GM04503 (cell line): ENCODE measurements at regions not wholly inside any gene's neighbourhood (a gene's known extent, or its start where the extent isn't known, plus 50 kb on each side); places are given as distances from the start of the nearest gene placed in this dataset.

Experiments
- DNase-seq: peaks from one replicate; pipeline ENCODE4 v3.0.0-alpha.2; 2012; ENCODE audit warnings: low read depth

DNA sequence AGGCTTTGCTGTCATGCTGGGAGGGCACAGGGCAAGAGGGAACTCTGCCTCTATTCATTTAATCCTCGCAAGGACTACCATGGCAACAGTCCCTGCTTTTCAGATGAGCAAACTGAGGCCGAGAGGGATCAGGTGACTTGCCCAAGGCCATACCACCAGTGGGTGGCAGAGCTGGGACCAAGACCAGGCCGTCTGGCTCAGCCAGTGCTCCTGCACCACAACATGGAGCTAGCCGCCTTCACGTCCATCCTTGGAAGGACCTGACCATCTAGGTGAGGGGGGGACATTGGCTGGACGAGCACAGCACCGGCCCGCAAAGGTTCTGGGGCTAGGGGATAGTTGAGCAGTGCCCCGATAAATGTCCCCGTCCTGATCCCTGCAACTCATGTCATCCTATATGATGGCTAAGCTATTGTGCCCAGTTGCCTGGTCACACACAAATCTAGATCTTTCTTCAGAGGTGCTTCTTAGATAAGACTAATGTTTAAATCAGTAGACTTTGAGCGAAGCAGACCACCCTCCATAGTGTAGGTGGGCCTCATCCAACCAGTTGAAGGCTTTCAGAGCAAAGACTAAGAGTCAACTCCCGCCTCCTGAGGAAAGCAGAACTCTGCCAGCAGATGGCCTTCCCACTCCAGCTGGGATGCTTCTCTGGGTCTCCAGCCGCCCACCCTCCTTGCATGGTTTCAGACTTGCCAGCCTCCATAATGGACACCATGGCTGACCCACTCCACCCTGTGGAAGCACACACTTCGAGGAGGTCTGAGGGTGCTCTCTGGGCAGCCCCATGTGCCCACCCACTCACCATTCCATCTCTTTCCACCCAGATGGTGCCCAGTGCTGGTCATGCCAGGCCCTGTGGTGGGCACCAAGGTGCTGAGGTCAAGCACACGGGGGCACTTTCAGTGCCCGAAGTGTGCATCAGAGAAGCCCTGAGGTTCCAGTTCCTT lies 214.8 kb upstream of the RAB6C start:
- DNase-seq: no peak

- DNase-seq: no peak
Observed at GRCh38 chr2:129765326-129765677, 214.2 kb upstream of the RAB6C start.

DNA sequence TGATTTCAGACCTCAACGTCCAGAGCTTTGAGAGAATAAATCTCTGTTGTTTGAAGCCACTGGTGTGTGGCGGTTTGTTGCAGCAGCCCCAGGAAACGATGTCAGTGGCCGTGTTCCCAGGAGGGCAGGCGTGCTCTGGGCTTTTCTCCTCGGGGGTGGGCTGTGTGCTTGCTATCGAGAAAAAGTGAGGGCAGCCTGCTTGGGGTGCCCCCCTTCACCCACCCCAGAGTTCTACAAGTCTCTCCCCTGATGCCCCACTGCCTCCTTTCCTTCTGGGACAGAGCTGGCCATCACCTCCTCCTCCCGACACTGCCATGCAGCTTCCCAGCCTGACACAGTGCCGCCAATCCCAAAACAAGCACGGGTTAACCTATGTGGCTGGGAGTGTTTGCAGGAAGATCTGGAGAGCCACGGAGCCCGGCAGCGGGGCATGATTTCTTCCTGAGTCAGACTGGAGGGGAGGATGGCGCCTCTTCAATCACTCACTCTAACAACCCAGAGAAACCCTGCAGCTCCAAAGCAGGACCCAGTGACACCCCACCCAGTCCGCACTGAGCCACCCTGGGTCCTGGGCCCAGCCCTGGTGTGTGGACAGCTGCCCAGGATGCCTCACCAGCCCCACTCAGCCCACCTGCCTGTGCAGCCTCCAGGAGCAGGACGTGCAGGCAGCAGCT lies 213.7 kb upstream of the RAB6C start:
- no peak for DNase-seq

GRCh38 chr2:129766374-129766993 lies 213.0 kb upstream of the RAB6C start:
- DNase-seq: no peak

DNA sequence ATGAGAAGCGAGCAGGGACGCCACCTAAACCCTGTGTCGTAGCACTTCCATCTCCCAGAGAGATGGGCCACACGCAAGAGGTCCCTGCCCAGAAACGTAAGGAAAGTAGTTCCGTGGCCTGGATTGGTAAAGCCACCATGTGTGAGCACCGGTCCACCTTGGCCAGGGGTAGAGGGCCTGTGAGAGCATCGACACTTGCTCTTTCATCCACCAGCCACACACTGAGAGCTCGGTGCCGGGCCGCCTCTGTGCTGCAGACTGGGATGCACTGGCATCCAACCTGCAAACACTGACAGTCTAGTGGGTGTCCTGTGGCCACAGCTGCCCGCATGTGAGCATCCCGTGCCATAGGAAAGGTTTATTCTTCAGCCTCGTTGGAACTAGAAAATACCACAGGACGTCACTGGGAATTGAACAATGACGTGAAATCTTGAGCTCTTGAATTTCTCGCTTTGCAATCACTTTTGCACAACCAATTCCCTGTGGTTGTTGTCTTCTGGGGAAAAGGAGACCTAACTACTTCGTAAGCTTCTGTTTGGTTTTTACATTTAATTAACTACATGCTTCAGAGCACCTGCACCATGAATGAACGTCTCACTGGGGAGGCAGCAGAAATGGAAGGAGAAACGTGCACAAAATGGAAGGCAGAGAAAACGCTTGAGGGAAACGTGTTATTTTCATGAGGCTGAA lies 212.0 kb upstream of the RAB6C start:
- no peak for DNase-seq

DNA sequence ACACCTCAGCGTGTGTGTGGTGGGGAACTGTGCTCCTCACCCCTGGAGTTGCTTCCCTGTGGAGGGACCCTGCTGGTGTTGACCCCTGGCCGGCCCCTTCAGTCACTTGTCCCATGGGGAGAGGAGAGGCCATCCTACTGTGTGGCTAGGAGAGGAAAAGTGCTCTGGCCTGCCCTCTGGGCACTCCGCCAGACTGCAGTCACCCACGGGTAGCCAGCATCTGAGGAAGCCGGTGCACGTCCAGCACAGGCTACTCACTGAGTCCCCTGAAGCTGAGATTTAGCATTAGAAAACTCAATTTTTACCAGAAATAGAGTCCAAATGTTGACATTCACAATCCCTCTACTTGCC lies 211.5 kb upstream of the RAB6C start:
- DNase-seq: no peak

DNA sequence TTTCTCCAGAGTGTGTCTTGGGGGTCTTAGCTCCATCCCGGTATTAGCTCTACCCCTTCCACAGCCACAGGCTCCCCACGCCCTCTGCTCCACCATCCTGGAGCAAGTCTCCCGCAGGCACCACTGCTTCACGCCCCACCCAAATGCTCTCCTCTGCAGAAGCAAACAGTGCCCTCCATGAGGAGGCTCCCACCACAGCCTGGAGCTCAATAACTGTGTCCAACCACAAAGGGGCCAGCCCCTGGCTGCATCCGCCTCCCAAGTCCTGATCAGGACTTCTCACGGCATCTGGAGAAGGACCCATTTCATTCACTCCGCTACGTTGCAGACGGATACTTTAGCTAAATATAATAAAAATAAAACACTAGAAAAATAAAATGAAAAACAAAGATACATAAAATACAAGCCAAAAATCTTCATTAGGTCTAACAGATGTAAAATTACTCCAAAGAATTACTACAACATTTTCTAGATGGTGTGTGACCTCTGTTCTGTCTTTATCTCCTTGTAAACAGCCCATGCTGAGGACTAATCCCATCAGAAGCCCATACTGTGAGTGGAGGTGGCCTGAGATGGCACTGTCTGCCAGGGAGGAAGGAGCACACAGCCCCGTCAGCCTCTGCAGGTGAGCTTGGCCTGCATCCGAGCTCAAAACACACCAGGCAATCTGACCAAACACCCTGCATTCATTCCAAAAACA lies 210.8 kb upstream of the RAB6C start:
- no peak for DNase-seq

GRCh38 chr2:129769185-129769991 lies 210.1 kb upstream of the RAB6C start:
- DNase-seq: no peak

GRCh38 chr2:129771418-129772189 lies 207.9 kb upstream of the RAB6C start:
- no peak for DNase-seq

DNA sequence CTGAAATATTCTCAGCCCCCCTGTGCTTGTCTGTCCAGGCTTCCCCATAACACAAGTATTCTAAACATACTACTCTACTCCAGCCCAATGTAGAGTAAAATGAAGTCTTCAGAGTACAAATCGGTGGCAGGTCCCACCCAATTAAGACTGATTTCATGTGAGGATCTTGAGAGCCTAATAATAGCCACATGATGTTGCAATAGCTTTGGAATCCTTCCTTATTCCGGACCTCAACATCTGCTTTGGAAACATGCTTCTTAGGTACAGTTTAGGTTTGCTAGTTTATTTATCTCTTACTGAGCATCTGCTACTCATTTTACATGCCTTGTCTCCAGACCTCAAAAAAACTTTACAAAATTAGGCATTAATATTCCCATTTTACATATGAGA lies 207.3 kb upstream of the RAB6C start:
- DNase-seq: no peak

DNA sequence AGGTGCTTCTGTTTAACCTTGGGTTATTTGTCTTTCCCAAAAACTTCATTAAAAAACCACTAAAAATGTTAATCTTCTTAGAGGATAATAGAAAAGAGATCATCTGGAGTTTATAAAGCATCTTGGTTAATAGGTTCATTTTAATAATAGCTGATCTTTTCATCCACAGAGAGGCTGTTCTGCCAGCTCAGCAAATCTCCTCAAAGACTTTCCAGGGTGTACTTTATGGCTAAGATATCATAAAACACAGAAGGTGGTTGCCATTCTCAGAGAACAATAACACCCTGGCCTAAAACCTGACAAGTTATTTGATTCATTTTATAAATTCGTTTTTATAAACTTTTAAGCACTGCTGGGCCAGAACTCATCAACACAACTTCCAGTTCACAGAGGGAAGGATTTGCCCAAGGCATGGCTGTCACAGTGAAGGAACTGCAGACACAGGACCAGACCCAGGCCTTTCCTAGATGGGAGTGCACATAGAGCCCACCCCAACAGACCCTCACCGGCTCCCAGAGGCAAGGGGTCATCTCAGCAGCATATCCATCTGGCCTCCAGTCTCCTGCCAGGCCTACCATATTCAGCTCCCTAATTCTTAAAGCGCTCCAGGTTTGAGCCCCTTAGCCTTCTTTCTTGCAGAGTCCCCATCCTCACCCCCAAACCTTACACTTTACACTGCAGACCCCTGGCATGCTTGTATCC lies 203.4 kb upstream of the RAB6C start:
- no peak for DNase-seq

- no peak for DNase-seq
Observed at GRCh38 chr2:129777146-129777545, 202.3 kb upstream of the RAB6C start.

GRCh38 chr2:129777762-129778583 lies 201.5 kb upstream of the RAB6C start:
- no peak for DNase-seq

DNA sequence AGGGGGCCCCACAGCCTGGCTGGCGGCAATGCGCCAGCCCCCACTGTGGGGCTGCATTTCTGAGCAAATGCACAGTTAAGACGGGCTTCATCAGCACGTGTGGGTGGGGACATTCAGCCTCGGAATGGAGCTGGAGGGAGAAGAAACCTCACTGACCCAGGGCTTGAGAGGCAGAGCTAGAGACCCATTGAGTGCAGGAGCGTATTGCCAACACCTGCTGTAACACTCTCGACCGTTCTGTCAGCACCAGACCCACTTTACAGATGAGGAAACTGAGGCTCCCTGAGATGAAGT lies 200.9 kb upstream of the RAB6C start:
- DNase-seq: no peak

GRCh38 chr2:129779783-129780182 lies 199.7 kb upstream of the RAB6C start:
- no peak for DNase-seq

DNA sequence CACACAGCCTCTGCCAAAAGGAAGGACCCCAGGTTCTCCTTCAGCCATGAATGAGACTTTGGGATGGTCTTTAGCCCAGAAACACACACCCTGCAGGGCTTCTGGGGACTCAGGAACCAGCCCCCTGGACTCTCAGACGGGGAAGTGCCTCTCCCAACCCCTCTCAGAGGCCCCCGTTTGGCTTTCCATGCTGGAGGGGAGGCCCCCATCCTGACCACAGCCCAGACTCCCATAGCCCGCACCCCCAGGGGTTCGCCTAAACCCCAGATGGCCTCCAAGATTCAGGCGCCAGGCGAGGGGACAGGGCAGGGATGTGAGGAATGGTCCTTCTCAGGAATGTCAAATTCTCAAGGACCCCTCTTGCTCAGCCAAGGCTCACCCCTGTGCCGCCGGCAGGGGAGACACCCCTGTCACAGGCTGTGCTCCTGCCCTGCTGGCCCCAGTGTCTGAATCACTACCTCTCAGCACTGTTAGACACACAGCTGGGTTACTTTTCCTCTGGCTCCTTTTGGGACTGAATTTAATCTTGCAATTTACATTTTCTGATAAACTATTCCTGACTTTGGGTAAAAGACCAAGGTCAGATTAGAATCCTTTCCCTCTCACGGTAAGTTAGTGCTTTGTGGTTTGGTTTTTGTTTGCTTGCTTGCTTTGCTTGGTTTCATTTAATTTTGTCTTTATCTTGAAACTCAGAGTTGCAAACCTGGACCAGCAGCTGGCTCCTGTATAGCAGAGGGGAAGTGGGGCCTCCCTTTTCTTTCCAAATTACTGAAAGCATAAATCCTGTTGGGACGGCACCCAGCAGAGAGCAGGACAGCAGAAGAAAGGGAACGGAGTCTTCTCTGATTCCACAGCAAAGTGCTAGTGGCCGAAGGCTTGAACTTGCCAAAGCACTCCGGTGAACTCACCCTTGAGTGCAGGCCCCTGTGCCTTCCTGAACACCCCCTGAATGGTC lies 198.9 kb upstream of the RAB6C start:
- no peak for DNase-seq

GRCh38 chr2:129781749-129782632 lies 197.5 kb upstream of the RAB6C start:
- DNase-seq: no peak
